ENCODE measurements at regions not wholly inside any gene's neighbourhood (a gene's known extent, or its start where the extent isn't known, plus 50 kb on each side); places are given as distances from the start of the nearest gene placed in this dataset.

DNA sequence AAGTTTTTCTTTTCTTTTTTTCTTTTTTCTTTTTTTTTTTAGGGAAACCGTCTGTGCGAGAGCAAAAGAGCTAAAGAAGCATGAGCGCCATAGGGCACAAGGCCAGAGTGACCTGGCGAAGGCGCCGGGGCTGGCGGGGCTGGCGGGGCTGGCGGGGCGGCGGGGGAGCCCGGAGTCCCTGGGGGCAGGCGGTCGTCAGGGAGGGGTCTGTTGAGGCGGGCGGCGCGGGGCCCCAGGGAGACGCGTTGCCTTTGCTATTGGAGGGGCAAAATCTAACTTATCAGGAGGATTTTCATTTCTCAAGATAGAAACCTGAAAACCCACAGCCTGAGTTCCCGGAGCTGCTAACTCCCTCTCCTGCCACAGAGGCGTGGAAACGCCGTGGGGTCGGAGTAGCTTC, 135.6 kb upstream of the SMAD1 start:
- DNase-seq (ENCODE audit: low spot score) = no peak

- DNase-seq (ENCODE audit: low spot score) = no peak
These were observed 136.3 kb upstream of the SMAD1 start for GRCh38 chr4:145345401-145345800.

DNA sequence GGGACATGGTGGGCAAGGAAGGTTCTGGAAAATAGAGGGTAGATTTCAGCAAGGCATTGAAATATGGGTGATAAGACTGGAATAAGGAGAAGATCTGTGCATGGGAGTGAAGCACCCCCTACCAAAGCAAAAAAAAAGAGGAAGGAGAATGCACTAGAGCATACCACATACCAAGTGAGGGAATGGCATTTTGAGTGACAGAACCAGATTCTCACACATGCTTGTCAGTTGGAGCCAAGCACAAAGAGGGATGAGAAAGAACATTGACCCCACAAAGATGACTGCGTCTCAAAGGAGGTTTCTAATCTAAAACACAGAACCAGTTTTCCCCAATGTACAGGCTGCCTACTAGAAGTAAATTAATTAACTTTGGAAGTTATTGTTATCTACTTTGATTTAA, 140.3 kb upstream of the SMAD1 start:
- DNase-seq (ENCODE audit: low spot score) = no peak

DNA sequence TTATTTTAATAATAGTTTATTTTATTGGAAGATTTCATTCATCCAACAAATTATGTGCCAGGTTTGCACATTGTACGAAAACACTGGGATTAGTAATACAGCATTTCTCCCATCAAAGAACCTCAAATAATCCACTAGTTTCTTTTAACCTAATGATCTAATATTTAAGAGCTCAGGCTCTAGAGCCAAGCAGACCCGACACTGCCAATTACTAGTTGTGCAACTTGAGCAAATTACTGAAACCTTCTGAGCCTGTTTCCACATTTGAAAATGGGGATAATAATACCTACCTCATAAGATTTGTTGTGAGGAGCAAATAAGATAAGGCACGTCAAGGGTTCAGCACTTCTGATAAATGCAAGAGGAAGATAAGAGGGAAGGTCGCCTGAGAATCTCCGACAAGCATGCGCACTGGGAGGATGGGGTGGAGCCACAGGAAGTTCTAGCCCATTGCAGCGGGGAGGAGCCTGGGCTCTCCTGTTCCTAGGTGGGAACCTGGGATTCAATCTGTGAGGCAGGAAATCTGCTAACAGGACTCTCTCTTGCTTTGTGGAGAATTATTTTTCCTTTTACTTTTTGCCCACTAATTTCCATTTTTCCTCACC, 141.5 kb upstream of the SMAD1 start:
- no peak for DNase-seq (ENCODE audit: low spot score)

DNA sequence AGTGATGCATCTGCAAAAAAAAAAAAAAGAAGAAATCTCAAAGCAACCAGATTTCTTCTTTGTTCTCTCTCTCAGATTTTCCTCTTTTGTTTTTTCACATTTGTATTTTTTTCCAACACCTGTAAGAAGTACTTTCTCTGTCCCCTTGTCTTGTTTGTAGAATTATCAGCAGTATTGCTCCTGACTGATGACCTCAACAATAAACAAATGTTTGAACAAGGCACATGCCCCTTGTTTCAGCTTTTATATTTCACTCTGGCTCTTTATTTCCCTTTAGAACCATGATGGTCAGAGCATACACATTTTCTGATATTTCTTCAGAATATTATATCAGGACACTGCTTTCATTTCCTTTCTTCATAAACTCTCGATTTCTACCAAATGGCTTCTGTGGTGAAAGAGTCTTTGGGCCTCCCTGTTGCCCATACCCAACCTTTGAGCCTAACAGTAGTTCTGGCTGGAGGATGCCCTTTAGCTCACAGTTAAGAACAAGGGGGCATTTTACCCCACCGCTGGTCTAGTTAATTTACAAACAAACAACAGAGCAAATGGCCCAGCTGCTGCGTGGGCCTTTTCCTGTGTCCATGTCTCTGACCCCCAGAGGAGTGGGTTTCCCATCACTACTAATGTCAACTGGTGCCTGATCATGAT, 142.5 kb upstream of the SMAD1 start:
- DNase-seq (ENCODE audit: low spot score) = no peak

- DNase-seq (ENCODE audit: low spot score) = no peak
These were observed 143.1 kb upstream of the SMAD1 start for GRCh38 chr4:145338568-145338967.

- DNase-seq (ENCODE audit: low spot score) = no peak
These were observed 144.3 kb upstream of the SMAD1 start for GRCh38 chr4:145337391-145337790.

DNA sequence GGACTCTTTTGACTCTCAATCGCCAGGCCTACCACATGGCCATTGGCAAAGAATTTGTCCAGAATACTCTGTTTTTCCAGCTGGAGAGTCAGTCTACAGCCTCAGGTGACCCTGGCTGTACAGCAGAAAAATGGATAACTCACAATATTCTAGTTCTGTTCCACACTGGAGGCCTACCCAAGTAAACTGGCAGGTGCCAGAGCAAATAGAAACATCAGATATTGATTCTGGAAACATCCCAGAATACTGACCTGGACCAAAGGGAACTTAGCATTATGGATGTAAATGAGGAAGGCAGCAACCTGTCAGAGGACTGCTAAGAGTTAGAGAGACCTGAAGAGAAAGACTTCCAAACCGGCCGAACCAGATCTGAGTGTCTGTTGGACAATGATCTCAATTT, 147.9 kb upstream of the SMAD1 start:
- DNase-seq (ENCODE audit: low spot score) = no peak

DNA sequence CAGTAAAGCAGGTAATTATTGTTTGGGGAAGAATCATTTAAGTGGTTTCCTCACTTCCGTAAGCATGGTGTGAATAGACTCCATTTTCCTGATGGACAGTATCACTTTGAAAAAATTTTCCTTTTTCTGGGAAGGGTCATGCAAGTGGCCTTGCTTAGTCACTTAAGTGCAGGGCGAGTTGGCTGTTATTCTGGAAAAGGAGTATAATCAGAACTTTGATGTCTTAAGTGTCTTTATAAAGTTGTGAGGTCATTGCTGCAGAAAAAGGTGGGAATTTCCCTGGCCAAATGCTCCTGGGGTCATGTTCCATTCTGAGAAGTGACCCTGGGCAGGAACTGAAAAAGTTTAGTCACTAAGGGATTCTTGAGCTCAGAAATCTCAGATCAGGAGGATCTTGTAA, 146.1 kb upstream of the OTUD4 start:
- DNase-seq (ENCODE audit: low spot score) = no peak

DNA sequence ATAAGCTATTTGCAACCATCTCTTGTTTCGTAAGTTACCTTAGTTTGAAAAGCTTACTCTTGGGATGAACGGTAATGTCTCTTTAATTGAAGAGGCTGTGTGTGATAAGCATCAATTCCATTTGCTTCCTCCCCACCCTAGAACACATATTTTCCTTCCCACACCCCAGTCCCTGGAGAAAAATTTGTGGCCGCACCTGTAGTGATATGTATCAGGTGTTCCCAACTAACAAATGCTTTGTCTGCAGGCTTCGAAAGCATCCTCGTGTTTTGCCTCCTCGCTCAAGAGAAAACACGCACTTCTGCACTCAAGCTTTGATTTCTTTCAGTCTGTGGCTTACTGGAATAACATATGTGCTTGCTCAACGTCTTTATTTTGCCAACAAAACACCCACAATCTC, 143.8 kb upstream of the OTUD4 start:
- no peak for DNase-seq (ENCODE audit: low spot score)

GRCh38 chr4:145320294-145320693, 139.9 kb upstream of the OTUD4 start:
- DNase-seq (ENCODE audit: low spot score) = peak; percentile 26

DNA sequence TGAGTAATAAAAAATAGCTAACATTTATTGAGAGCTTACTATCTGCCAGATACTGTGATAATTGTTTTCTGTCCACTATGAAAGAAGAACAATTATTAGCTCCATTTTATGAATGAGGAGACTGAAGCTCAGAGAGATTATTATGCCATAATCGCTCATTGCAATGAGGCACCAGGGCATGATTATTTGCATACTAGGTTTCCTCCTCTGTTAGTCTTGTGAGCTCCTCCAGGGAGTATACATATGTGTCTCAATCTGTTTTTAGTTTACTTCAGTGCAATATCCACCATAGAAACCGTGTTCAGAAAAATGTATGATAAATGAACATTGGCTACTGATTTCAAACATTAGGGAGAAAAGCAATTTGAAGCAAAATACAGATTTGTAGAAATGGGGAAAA, 139.4 kb upstream of the OTUD4 start:
- no peak for DNase-seq (ENCODE audit: low spot score)

- DNase-seq (ENCODE audit: low spot score) = no peak
These were observed 136.6 kb upstream of the OTUD4 start for GRCh38 chr4:145316897-145317574.

GRCh38 chr4:145315811-145316225, 135.4 kb upstream of the OTUD4 start:
- peak; percentile 51 for DNase-seq (ENCODE audit: low spot score)

DNA sequence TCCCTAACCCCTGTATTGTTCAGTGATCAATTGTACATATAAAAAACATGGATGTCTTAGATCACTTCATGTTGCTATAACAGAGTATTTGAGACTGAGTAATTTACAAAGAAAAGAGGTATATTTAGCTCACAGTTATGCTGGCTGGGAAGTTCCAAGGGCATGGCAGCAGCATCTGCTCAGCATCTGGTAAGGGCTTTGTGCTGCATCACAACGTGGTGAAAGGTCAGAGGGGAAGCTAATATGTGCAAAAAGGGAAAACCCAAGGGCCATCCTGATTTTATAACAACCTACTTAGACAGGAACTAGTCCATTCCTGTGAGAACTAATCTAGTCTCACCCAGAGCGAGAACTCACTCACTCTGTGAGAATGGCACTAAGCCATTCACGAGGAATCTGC, 128.2 kb upstream of the OTUD4 start:
- DNase-seq (ENCODE audit: low spot score) = no peak

DNA sequence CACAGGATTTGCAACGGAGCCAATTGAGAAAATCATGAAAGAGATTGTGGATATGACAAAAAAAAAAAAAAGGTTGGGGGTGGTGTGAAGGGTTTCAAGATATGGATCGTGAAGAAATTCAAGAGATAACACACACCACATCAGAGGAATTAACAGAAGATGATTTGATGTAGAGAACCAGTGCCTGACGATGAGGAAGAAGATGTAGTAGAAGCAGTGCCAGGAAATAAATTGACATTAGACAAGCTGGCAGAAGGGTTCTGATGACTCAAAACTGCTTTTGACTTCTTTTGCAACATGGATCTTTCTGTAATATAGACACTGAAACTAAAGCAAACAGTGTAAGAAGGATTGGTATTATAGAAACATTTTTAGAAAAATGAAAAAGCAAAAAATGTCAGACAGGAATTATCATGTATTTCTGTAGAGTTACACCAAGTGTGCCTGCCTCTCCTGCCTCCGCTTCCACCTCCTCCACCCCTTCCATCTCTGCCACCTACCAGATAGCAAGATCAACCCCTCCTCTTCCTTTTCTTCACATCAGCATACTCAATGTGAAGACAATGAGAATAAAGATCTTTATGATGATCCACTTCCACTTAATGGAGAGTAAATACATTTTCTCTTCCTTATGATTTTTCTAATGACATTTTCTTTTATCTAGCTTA, 127.5 kb upstream of the OTUD4 start:
- DNase-seq (ENCODE audit: low spot score) = no peak

- DNase-seq (ENCODE audit: low spot score) = no peak
These were observed 126.7 kb upstream of the OTUD4 start for GRCh38 chr4:145307120-145307519.

- DNase-seq (ENCODE audit: low spot score) = no peak
These were observed 122.3 kb upstream of the OTUD4 start for GRCh38 chr4:145302725-145303124.

DNA sequence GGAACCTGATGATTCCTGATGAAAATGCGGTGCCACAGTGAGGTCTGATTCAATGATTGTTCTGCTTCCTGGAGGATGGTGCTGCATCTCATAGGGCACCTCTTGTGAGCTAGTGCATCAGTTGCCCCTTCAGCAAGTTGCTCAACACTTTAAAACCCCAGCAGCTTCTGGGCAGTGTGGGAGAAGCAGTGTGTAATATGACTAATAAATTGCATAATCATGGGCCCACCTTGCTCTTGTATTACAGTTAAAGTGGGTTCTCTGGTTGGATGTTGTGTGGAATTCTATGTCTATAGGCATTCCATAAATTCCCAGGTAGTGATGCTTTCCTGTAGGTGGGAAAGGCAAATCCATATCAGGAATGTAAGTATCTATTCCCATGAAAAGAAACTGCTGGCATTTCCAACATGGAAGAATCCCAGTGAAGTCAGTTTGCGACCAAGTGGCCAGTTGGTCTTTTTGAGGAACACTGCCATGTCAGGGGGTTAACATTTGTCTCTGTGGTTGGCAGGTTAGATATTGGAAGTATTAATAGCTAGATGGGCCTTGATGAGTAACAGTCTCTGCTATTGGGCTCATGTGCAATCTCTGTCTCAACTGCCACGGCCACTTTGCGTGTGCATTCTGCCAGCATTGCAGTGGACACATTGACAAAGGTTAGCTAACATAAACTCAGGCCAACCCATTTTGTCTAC, 121.1 kb upstream of the OTUD4 start:
- no peak for DNase-seq (ENCODE audit: low spot score)

DNA sequence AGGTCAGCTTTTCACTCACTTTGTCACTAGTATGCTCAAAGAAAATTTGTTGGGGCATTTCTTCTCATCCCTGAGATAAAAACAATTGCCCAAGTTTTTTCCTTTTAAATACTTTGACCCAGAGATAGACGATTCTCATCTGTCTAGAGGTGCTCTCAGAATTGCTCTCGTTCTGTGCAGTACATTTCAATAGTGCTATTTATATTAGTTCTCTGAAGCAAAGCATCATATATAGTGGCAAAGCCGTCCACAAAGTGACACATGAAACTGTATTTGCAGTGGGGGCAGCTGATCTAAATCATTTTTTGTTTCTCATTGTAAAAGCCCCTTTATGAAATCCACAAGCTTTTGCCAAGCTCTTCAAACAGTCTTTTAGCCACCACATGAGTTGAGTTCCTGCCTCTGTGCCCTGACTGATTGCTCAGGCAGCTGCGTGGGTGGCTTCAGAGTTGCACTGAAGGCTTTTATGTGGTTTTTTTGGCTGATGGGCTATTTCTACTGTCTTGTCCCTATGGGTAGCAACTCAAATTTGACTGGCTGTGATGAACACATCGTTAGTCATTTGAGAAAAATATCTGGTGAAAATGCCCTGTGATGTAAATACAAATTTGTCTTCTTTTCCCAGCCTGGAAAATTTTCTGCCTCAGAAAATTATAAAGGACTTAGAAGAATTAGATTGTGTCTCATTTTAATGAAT, 119.1 kb upstream of the OTUD4 start:
- DNase-seq (ENCODE audit: low spot score) = peak; percentile 63

DNA sequence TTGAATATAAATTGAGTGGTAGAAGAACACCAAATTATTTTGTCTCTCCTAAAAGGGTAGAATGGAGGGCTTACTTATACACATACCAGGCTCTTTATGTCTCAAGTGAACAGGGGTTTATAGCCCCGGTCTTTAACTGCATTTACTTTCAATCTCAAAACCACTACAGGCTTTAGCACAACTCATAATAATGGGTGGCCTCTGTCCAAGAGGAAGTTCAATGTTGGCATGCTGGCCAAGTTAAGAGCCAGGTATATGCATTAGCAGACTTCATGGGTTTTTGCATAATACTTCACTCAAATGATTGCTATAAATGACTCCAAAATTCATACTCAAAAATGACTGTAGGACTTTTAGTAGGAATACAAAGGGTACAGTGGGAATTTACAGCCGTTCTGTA, 118.5 kb upstream of the OTUD4 start:
- no peak for DNase-seq (ENCODE audit: low spot score)

DNA sequence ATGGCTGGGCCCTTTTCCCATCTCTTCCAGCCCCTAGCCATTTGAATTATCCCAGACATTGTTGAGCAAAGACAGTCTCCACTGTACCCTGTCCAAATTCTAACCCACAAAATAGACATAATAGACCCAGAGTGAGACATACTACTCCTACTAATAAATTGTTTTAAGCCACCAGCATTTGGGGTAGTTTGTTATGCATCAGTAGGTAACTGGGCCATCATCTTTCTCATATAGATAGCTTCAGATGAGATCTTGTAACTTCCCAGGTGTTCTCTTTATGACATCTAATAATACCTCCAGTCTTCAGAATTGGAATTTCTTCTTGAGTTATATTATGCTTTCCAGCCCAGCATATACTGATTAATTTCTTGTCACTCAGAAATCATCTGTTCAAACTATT, 117.2 kb upstream of the OTUD4 start:
- DNase-seq (ENCODE audit: low spot score) = no peak

All from AG20443 (cell line).